Mammary epithelial cell (primary cell): ENCODE measurements at regions not wholly inside any gene's neighbourhood (a gene's known extent, or its start where the extent isn't known, plus 50 kb on each side); places are given as distances from the start of the nearest gene placed in this dataset.

Source experiments
- EZH2 ChIP-seq: IDR thresholded peaks from 2 replicates; pipeline ENCODE4 v1.6.1; 2012; ENCODE audit warnings: low read length, inconsistent platforms, borderline replicate concordance
- TF ChIP-seq, protein P1 (sequence below), 2 donors: IDR thresholded peaks in 1 of 2; conservative IDR thresholded peaks in 1 of 2; 2 replicates each; pipeline ENCODE4 v1.5.1; 2011 to 2012; ENCODE audit warnings: inconsistent platforms in 2 of 2, low read length in 2 of 2, mild to moderate bottlenecking in 2 of 2, control low read depth in 1 of 2, low read depth in 1 of 2; ENCODE audit not compliant: insufficient read depth in 1 of 2; ENCODE audit errors: extremely low read depth in 1 of 2

GRCh38 chr7:97623333-97623732, 108.6 kb upstream of the TAC1 start:
- TF ChIP-seq, protein P1, sequence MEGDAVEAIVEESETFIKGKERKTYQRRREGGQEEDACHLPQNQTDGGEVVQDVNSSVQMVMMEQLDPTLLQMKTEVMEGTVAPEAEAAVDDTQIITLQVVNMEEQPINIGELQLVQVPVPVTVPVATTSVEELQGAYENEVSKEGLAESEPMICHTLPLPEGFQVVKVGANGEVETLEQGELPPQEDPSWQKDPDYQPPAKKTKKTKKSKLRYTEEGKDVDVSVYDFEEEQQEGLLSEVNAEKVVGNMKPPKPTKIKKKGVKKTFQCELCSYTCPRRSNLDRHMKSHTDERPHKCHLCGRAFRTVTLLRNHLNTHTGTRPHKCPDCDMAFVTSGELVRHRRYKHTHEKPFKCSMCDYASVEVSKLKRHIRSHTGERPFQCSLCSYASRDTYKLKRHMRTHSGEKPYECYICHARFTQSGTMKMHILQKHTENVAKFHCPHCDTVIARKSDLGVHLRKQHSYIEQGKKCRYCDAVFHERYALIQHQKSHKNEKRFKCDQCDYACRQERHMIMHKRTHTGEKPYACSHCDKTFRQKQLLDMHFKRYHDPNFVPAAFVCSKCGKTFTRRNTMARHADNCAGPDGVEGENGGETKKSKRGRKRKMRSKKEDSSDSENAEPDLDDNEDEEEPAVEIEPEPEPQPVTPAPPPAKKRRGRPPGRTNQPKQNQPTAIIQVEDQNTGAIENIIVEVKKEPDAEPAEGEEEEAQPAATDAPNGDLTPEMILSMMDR (conservative IDR thresholded peaks at IDR 0.05 in 1 of 2, IDR thresholded peaks at IDR 0.05 in 1 of 2; ENCODE audit: extremely low read depth in 1 of 2, insufficient read depth in 1 of 2, low read depth in 1 of 2, low read length in 2 of 2) = no peak
- TF ChIP-seq EZH2 = no peak
